Astrocyte of the cerebellum (primary cell): ENCODE measurements at regions not wholly inside any gene's neighbourhood (a gene's known extent, or its start where the extent isn't known, plus 50 kb on each side); places are given as distances from the start of the nearest gene placed in this dataset.
"Not testable (repeated sequence)": the region's sequence is repeated elsewhere in the genome, so short reads cannot be mapped to it uniquely, and the experiment has no call there.

ENCODE experiments used
- DNase-seq: peaks from one replicate; pipeline ENCODE4 v3.0.0-alpha.2; 2011; ENCODE audit warnings: low read depth
- H3K4me3 ChIP-seq: 2 replicates; pipeline ENCODE4 v1.5.1; 2011; ENCODE audit warnings: mild to moderate bottlenecking, low read depth, low read length, moderate library complexity
- in situ Hi-C: cut with HindIII; loops from 2 replicates; pipeline ENCODE4 v1.10.0; 2017; ENCODE audit warnings: low sequenced_read_pairs
- TF ChIP-seq, protein P1 (sequence below): IDR thresholded peaks from 2 replicates; pipeline ENCODE4 v1.5.1; 2012; ENCODE audit warnings: low read length, low read depth, moderate library complexity, mild to moderate bottlenecking; ENCODE audit errors: missing control alignments

DNA sequence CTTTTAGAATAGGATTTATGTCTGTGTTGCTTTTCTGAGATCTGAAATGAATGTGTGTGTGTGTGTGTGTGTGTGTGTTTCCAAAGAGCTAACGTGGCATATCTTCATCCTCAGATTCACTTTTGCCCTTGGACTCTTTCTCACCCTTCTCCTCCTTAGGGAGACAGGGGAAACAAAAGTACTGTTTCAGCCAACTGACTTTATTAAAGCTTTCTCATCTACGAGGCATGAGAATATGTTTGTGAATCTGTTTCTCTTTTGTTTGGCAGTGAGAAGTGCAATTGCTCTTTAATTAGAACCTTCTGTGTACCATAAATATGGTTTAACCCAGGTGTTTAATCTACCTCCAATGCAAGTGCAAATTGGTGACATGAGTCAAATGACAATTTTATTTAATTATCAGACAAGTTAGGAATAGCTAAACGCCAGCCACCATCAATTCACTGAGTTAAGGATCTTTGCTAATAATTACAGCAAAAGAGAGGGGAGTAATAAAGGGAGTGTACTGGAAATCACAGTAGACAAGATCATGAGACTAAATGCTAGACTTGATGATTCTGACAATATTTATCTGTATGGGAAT is 186.4 kb upstream of the COL3A1 start:
- in situ Hi-C loops = no loop called here
- TF ChIP-seq, protein P1, sequence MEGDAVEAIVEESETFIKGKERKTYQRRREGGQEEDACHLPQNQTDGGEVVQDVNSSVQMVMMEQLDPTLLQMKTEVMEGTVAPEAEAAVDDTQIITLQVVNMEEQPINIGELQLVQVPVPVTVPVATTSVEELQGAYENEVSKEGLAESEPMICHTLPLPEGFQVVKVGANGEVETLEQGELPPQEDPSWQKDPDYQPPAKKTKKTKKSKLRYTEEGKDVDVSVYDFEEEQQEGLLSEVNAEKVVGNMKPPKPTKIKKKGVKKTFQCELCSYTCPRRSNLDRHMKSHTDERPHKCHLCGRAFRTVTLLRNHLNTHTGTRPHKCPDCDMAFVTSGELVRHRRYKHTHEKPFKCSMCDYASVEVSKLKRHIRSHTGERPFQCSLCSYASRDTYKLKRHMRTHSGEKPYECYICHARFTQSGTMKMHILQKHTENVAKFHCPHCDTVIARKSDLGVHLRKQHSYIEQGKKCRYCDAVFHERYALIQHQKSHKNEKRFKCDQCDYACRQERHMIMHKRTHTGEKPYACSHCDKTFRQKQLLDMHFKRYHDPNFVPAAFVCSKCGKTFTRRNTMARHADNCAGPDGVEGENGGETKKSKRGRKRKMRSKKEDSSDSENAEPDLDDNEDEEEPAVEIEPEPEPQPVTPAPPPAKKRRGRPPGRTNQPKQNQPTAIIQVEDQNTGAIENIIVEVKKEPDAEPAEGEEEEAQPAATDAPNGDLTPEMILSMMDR = no peak
- H3K4me3 ChIP-seq = no peak overlapping the region
- no peak for DNase-seq

DNA sequence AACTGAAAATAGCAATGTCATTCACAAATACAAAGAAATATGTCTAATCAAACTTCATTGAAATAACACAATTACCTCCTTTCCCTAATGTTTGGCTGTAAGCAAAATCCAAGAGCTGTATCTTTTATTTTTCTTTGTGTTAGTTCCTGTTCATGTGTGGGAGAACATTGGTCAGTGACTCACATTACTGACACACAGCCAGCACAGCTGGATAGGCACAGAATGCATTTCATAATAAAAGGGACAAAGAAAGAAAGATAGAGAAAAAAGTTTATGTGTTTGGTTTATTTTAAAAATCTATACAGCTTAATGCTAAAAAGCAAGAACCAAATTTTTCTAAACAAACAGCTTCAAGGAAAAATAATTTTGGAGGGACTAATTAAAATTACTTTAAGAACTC is 185.6 kb upstream of the COL3A1 start:
- DNase-seq = peak; percentile 95
- TF ChIP-seq, protein P1 = no peak
- H3K4me3 ChIP-seq = no peak overlapping the region
- in situ Hi-C loops = no loop called here

DNA sequence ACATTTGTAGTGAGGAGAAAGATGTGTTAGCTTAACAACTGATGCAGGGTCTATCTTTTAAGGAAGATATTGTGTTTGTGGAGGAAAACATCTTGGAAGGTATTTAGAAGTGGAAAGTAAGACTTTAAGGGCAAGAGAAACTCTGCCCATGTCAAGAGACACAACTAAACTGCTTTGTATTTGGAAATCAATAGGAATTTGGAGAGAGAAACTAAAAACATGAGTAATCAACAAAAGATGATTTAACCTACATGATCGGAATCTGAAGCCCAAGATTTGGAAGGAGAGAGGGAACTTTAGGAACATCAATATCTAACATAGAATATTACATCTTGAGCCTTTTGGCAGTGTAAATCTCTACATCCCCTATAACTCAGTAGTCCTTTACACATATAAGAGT is 184.2 kb upstream of the COL3A1 start:
- in situ Hi-C loops = no loop called here
- H3K4me3 ChIP-seq = no peak overlapping the region
- DNase-seq = no peak
- TF ChIP-seq, protein P1 = no peak

DNA sequence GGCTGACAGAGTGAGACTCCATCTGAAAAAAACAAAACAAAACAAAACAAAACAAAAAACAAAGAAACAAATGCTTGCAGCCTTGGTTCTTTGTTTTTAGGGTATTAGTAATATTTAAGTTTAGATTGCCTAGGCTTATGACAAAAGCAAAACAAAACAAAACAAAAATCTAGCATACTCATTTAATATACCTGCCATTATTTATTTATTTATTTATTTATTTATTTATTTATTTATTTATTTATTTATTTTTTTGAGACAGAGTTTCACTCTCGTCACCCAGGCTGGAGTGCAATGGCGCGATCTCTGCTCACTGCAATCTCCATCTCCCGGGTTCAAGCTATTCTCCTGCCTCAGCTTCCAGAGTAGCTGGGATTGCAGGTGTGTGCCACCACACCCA is 179.7 kb upstream of the COL3A1 start:
- DNase-seq, in situ Hi-C loops, H3K4me3 ChIP-seq: not testable (repeated sequence)

DNA sequence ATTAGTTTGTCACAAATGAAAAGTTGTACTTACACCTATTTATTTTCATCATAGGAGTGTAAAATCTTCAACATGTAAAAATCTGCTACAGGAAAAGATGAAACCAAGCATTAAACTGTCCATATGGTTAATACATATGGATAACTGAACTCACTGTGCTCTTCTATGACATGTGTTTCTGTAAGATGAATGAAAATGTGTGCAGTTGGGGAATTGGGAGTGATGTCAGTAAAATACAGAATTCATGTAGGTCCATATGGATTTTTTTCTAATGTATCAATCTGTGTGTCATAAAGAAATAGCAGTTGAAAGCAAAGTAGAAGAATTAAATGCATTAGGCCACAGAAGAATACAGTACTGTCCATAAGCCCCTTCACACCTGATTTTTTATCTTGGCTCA is 178.4 kb upstream of the COL3A1 start:
- H3K4me3 ChIP-seq = no peak overlapping the region
- TF ChIP-seq, protein P1 = no peak
- in situ Hi-C loops = no loop called here
- no peak for DNase-seq

DNA sequence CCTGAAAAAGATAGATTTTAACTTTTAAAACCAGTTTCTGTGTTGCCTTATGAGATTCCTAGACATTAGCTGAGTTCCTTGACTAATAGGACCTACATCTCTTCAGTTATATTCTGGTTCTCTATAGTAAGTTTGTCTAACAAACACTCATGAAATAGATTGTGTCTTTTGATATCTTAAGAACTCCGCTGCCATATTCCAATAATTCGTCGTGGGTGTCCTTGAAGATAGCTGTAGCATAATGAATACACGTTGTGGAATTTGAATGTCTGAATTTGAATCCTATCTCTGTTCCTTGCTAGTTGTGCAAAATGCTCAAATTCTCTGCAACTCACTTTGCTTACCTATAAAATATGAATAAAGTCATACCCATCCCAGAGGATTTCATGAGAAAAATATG is 176.8 kb upstream of the COL3A1 start:
- no peak for DNase-seq
- in situ Hi-C loops = no loop called here
- H3K4me3 ChIP-seq = no peak overlapping the region
- TF ChIP-seq, protein P1 = no peak

DNA sequence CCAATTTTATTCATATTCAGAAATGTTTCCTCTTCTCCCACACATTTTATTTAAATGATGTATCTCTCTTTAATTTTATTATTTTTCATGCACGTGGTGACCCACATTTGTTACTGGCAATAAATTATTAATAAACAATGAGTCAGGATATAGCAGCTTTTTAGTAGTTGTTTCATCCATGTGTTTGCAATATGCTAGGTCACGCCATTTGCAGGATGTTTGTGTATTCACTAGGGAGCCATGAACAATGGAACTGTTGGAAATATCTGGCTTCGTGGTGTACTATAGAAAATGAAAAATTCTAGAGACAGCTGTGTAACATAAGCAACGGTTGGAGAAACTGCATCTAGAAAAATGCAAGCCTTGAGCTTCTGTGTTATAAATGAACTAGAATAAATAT is 176.0 kb upstream of the COL3A1 start:
- DNase-seq = peak; percentile 35
- TF ChIP-seq, protein P1 = no peak
- in situ Hi-C loops = no loop called here

More for the DNA sequence above, 176.0 kb upstream of the COL3A1 start:
- H3K4me3 ChIP-seq = no peak overlapping the region
